ENCODE measurements at regions not wholly inside any gene's neighbourhood (a gene's known extent, or its start where the extent isn't known, plus 50 kb on each side); places are given as distances from the start of the nearest gene placed in this dataset.

- TF ChIP-seq, protein P1, sequence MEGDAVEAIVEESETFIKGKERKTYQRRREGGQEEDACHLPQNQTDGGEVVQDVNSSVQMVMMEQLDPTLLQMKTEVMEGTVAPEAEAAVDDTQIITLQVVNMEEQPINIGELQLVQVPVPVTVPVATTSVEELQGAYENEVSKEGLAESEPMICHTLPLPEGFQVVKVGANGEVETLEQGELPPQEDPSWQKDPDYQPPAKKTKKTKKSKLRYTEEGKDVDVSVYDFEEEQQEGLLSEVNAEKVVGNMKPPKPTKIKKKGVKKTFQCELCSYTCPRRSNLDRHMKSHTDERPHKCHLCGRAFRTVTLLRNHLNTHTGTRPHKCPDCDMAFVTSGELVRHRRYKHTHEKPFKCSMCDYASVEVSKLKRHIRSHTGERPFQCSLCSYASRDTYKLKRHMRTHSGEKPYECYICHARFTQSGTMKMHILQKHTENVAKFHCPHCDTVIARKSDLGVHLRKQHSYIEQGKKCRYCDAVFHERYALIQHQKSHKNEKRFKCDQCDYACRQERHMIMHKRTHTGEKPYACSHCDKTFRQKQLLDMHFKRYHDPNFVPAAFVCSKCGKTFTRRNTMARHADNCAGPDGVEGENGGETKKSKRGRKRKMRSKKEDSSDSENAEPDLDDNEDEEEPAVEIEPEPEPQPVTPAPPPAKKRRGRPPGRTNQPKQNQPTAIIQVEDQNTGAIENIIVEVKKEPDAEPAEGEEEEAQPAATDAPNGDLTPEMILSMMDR (conservative IDR thresholded peaks at IDR 0.05) = no peak
- Mint-ChIP-seq H3K4me1 (no peaks in the 10 kb centered on the region), H3K27ac (no peak overlapping the region), H3K4me3 (no peak overlapping the region), H3K27me3 (ENCODE audit: low read depth) (no peaks in the 10 kb centered on the region), H3K36me3 (ENCODE audit: insufficient read depth in 1 of 3, low read depth in 3 of 3) (no peaks in the 10 kb centered on the region; a peak in 1 of 7 replicates), H3K9me3 (no peaks in the 10 kb centered on the region)
- Histone ChIP-seq H3K56ac (ENCODE audit: insufficient read length, low read depth, low read length) (no peak overlapping the region), H2BK5ac (ENCODE audit: insufficient read length, low read length) (no peak overlapping the region), H3K9me3 (ENCODE audit: control insufficient read depth, low read depth, low read length) (no peaks in the 10 kb centered on the region), H3K27ac (ENCODE audit: insufficient read length, low read depth, low read length) (no peak overlapping the region), H3K18ac (ENCODE audit: insufficient read length, low read depth, low read length) (no peak overlapping the region), H2AFZ (ENCODE audit: low read length) (no peak overlapping the region), H2BK20ac (ENCODE audit: low read depth, low read length, poor library complexity, severe bottlenecking) (no peak overlapping the region), H3T11ph (ENCODE audit: low read length) (no peak overlapping the region), H3K4me2 (ENCODE audit: insufficient read depth, insufficient read length, low read length) (no peak overlapping the region), H4K20me1 (ENCODE audit: control insufficient read depth, insufficient read depth, insufficient read length) (no peaks in the 10 kb centered on the region), H3K27me3 (ENCODE audit: insufficient read depth, low read length) (no peaks in the 10 kb centered on the region), H3K9ac (ENCODE audit: extremely low read depth, insufficient read length, low read length) (no peak overlapping the region), H3K23ac (ENCODE audit: insufficient read length, low read depth, low read length) (no peak overlapping the region), H4K8ac (replicated peaks; ENCODE audit: insufficient read length, low read depth, low read length) (no peak overlapping the region), H2AK5ac (ENCODE audit: insufficient read length, low read length) (no peak overlapping the region), H2BK12ac (ENCODE audit: insufficient read length, low read depth, low read length) (no peak overlapping the region), H3K4me1 (ENCODE audit: insufficient read depth, low read length) (no peaks in the 10 kb centered on the region), H4K91ac (ENCODE audit: insufficient read length, low read depth, low read length) (no peak overlapping the region), H3K79me2 (ENCODE audit: insufficient read depth, low read length) (no peaks in the 10 kb centered on the region), H3K23me2 (ENCODE audit: insufficient read length, low read depth, low read length, poor library complexity, severe bottlenecking) (no peaks in the 10 kb centered on the region), H3K79me1 (ENCODE audit: insufficient read depth, low read depth, low read length, poor library complexity, severe bottlenecking) (no peaks in the 10 kb centered on the region), H3K4ac (ENCODE audit: low read depth, low read length) (no peak overlapping the region), H2BK15ac (ENCODE audit: low read depth, low read length) (no peak overlapping the region), H4K5ac (ENCODE audit: insufficient read length, low read depth, low read length) (no peak overlapping the region), H3K14ac (ENCODE audit: insufficient read depth, low read length) (no peak overlapping the region), H2BK120ac (ENCODE audit: low read depth, low read length, poor library complexity, severe bottlenecking) (no peak overlapping the region)
- DNase-seq = no peak
- no CpG with 5 or more reads among the region's 2 CpGs for WGBS (ENCODE audit: extremely low coverage, insufficient read length, low lambda C conversion rate)
Observed at GRCh38 chr1:70819231-70819630, 228.4 kb downstream of the PTGER3 start.

All from H9 (cell line).